T47D (cell line): ENCODE measurements at regions not wholly inside any gene's neighbourhood (a gene's known extent, or its start where the extent isn't known, plus 50 kb on each side); places are given as distances from the start of the nearest gene placed in this dataset.
"Not testable (repeated sequence)": the region's sequence is repeated elsewhere in the genome, so short reads cannot be mapped to it uniquely, and the experiment has no call there.

Experiments used
- DNase-seq, 2 experiments: peaks; one replicate each; pipeline versions ENCODE4 v3.0.0 to v3.0.0-alpha.2; 2011 to 2012; ENCODE audit warnings: low read depth in 1 of 2, low spot score in 1 of 2
- JUND ChIP-seq: IDR thresholded peaks from 2 replicates; pipeline ENCODE4 v1.6.1; 2012; ENCODE audit warnings: low read depth
- in situ Hi-C: cut with HindIII; loops from 2 replicates; pipeline ENCODE4 v1.10.0; 2016; ENCODE audit warnings: low sequenced_read_pairs, low pct_unique_long_range_greater_than_20kb

GRCh38 chr13:54394908-54395307 is 1366.3 kb downstream of the OLFM4 start:
- no peak for DNase-seq
- in situ Hi-C loops, result no loop called here
- no peak for TF ChIP-seq JUND

DNA sequence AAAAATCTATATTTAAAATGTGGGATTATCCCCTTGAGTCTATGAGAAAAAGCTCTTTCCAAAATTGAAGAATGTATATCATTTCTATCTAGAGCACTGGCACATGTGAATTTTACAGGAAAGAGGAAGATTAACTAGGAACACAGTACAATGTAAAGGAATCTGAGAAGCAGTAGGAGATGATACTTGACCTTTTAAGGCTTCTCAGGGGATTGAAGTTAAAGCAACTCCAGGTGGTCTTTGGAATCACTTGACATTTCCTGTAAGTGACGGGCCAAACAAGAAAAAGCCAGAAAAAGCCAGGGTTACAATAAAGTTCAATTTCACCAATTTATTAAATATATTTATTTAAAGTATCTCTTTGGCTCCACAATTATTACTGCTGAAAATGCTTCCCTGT is 1373.9 kb downstream of the OLFM4 start:
- DNase-seq, result no peak
- no peak for TF ChIP-seq JUND

DNA sequence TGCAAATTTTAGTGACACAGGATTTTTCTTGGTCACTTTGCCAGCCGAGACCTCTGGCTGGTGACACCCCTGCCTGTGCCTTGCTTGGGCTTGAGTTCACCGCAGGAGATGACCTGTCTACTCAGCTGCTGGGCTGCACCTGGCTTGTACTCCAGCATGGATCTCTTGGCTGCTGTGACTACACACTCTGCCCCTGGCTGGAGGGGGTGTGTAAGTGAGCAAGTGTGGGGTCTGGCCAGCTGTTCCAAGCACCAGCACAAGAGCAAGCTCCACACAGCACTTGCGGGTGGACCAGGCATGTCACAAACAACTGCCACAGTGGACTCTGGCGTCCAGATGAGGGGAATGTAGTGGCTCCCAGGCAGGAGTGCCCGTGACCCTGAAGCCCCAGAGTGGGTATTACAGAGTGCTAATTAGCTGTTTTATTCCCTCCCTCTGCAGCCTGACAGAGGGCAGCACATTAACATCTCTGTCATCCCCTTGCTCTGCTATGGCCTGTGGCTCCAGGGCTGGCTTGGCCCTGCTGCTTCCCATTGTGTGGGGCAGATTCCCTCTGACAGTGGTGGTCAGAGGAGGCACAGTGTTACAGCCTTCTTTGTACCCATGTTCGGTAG is 1387.2 kb downstream of the OLFM4 start:
- DNase-seq, result no peak
- TF ChIP-seq JUND, result no peak
- in situ Hi-C loops, result no loop called here

More for the DNA sequence above, 1373.9 kb downstream of the OLFM4 start:
- in situ Hi-C loops, result no loop called here

- DNase-seq, in situ Hi-C loops: not testable (repeated sequence)
Observed at GRCh38 chr13:54422946-54423345, 1394.3 kb downstream of the OLFM4 start.

GRCh38 chr13:54424344-54424743 is 1395.7 kb downstream of the OLFM4 start:
- in situ Hi-C loops, result no loop called here
- TF ChIP-seq JUND, result no peak
- DNase-seq, result no peak

DNA sequence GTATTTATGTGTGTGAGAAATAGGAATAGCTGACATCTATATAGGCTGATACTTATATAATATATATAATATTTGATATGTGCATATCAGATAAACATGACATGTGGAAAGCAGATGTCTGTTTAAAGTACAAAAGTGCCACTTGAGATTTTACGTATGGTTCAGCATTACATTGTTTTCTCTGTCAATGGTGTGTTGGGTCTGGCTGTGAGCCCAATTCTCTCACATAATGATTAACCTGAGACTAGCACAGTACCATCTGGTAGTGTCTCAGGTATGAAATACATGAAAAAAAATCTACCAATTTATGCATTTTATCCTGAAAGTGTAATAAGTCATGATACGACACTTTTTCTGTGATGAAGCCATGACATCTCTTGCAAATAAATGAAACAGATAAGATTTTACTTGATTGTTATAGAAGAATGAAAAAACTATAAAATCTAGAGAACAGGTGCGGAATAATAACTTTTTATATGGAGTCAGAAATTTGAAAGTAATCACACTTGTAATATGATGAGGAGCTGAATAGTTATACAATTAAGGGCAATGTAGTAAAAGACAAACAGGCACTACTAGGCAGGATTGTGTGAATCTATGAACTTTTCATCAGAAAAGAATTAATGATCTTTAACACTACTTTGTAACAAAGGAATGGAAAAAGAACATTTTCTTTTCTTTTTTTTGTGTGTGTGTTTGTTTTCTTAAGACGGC is 1405.0 kb downstream of the OLFM4 start:
- TF ChIP-seq JUND, result no peak
- in situ Hi-C loops, result no loop called here
- no peak for DNase-seq

- DNase-seq, in situ Hi-C loops: not testable (repeated sequence)
Observed at GRCh38 chr13:54440853-54441400, 1412.3 kb downstream of the OLFM4 start.

- in situ Hi-C loops, result no loop called here
- no peak for TF ChIP-seq JUND
- no peak for DNase-seq
Observed at GRCh38 chr13:54445453-54445852, 1416.8 kb downstream of the OLFM4 start.

GRCh38 chr13:54445865-54446264 is 1417.3 kb downstream of the OLFM4 start:
- in situ Hi-C loops, result no loop called here
- no peak for TF ChIP-seq JUND
- no peak for DNase-seq

- in situ Hi-C loops, result no loop called here
- TF ChIP-seq JUND, result no peak
- no peak for DNase-seq
Observed at GRCh38 chr13:54449922-54450321, 1421.3 kb downstream of the OLFM4 start.

GRCh38 chr13:54484166-54484565 is 1455.6 kb downstream of the OLFM4 start:
- no peak for DNase-seq

DNA sequence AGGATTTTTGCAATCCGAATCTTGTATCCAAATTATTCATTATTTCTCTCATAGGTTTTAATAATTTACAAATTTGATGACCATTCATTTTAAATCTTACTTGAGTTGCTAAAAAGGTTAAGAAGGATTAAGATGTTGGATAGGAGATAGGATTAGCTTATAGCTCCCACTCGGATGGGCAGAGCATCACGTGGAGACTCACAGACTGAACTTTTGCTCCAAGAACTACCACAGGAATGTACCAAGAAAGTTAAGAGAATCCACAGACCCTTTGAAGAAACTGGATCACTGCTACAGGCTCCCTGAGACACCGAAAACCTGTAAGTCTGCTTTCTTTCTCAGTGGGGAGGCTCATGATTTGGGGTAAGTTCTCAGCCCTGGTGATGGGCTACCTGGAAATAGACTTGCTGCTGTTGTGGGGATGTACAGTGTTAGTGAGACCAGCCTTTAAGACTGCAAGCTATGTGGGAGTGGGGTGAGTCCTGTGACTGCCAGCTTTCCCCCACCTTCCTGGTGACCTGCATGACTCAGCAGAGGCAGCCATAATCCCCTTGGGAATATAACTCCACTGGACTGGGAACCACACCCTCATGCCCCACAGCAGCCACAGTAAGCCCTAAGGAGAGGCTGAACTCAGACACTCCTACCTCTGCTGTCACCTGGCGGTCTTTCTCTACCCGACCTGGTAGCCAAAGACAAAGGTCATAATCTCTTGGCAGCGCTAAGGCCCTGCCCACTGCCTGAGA is 1458.0 kb downstream of the OLFM4 start:
- no peak for TF ChIP-seq JUND
- in situ Hi-C loops, result no loop called here
- DNase-seq, result no peak

More at GRCh38 chr13:54484166-54484565, 1455.6 kb downstream of the OLFM4 start:
- in situ Hi-C loops, result no loop called here
- no peak for TF ChIP-seq JUND

DNA sequence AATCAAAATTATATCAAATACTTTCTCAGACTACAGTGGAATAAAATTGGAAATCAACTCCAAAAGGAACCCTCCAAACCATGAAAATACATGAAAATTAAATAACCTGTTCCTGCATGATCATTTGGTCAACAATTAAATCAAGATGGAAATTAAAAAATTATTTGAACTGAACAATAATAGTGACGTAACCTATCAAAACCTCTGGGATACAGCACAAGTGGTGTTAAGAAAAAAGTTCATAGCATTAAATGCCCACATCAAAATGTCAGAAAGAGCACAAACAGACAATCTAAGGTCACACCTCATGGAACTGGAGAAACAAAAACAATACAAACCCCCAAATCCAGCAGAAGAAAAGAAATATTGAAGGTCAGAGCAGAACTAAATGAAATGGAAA is 1460.7 kb downstream of the OLFM4 start:
- no peak for TF ChIP-seq JUND
- DNase-seq, result no peak
- in situ Hi-C loops, result no loop called here
